OCI-LY7 (cell line): ENCODE measurements at regions not wholly inside any gene's neighbourhood (a gene's known extent, or its start where the extent isn't known, plus 50 kb on each side); places are given as distances from the start of the nearest gene placed in this dataset.
"Not testable (repeated sequence)": the region's sequence is repeated elsewhere in the genome, so short reads cannot be mapped to it uniquely, and the experiment has no call there.

Source experiments
- BruUV-seq: library from RNA; stranded (reverse); fragments of 400-500 nt; replicated peaks from 2 replicates; lab custom pipeline; 2021; lab: Mats Ljungman, UMichigan
- CTCF ChIA-PET: fragments of 300-600 bp; sonication (Branson Sonifier 250); formaldehyde crosslinking; loops from one replicate; lab custom pipeline; 2022; ENCODE audit warnings: antibody characterized with exemption; ENCODE audit not compliant: unreplicated experiment; lab: Charles Lee
- POLR2A ChIA-PET: fragments of 300-600 bp; sonication (Branson Sonifier 250); formaldehyde crosslinking; loops from one replicate; lab custom pipeline; 2022; ENCODE audit warnings: antibody characterized with exemption; lab: Charles Lee
- DNase-seq: peaks from one replicate; pipeline ENCODE4 v3.0.0-alpha.2; 2015; ENCODE audit warnings: low spot score
- H2AFZ ChIP-seq: fragments of 200-600 bp; sonication (generic), shearing (Covaris generic); 2 replicates; pipeline ENCODE4 v1.6.1; 2014; ENCODE audit warnings: mild to moderate bottlenecking, antibody characterized with exemption, low read length, moderate library complexity
- H3K27ac ChIP-seq: fragments of 200-600 bp; sonication (generic); 2 replicates; pipeline ENCODE4 v1.5.1; 2014; ENCODE audit warnings: mixed run types, low read depth, mild to moderate bottlenecking, moderate library complexity, low read length, inconsistent platforms; ENCODE audit not compliant: poor library complexity, severe bottlenecking
- H3K36me3 ChIP-seq: fragments of 200-600 bp; sonication (generic); 2 replicates; pipeline ENCODE4 v1.6.1; 2014; ENCODE audit warnings: mild to moderate bottlenecking, antibody characterized with exemption, low read length, moderate library complexity, mixed read lengths; ENCODE audit not compliant: insufficient read depth
- H3K4me1 ChIP-seq: fragments of 200-600 bp; sonication (generic); 2 replicates; pipeline ENCODE4 v1.5.1; 2014; ENCODE audit warnings: mild to moderate bottlenecking, low read length; ENCODE audit not compliant: insufficient read depth, poor library complexity, severe bottlenecking
- H3K4me2 ChIP-seq: fragments of 200-600 bp; sonication (generic); 2 replicates; pipeline ENCODE4 v1.6.1; 2014; ENCODE audit warnings: mild to moderate bottlenecking, low read length
- H3K4me3 ChIP-seq: fragments of 200-600 bp; sonication (generic); 2 replicates; pipeline ENCODE4 v1.5.1; 2014; ENCODE audit warnings: mild to moderate bottlenecking, low read depth, low read length; ENCODE audit not compliant: poor library complexity, severe bottlenecking
- H3K79me2 ChIP-seq: fragments of 200-600 bp; sonication (generic); 2 replicates; pipeline ENCODE4 v1.6.1; 2016; ENCODE audit warnings: low read depth, mild to moderate bottlenecking, low read length, moderate library complexity, mixed read lengths; ENCODE audit not compliant: insufficient read depth
- H3K9me2 ChIP-seq: fragments of 200-600 bp; sonication (generic); 2 replicates; pipeline ENCODE4 v1.6.1; 2016; ENCODE audit warnings: mild to moderate bottlenecking, low read length, mixed read lengths; ENCODE audit not compliant: insufficient read depth
- H3K9me3 ChIP-seq: fragments of 200-600 bp; sonication (generic); 2 replicates; pipeline ENCODE4 v1.6.1; 2014; ENCODE audit warnings: mild to moderate bottlenecking, mixed run types, low read length, mixed read lengths
- H4K20me1 ChIP-seq: fragments of 200-600 bp; sonication (generic); 2 replicates; pipeline ENCODE4 v1.6.1; 2014; ENCODE audit warnings: mild to moderate bottlenecking, antibody characterized with exemption, low read length, moderate library complexity, mixed read lengths; ENCODE audit not compliant: insufficient read depth
- CTCF ChIP-seq: fragments of 200-600 bp; sonication (generic); conservative IDR thresholded peaks from 2 replicates; pipeline ENCODE4 v1.5.1; 2014; ENCODE audit warnings: mild to moderate bottlenecking, antibody characterized with exemption, low read length, moderate library complexity, mixed read lengths
- EZH2phosphoT487 ChIP-seq: fragments of 200-600 bp; sonication (generic); IDR thresholded peaks from 2 replicates; pipeline ENCODE4 v1.6.1; 2018; ENCODE audit warnings: low read depth, borderline replicate concordance, mild to moderate bottlenecking, mixed run types, antibody characterized with exemption, low read length, moderate library complexity, mixed read lengths
- intact Hi-C: fragments of 100-400 bp; cut with micrococcal nuclease; formaldehyde crosslinking; loops from one replicate; pipeline ENCODE4 v1.10.0; 2022; ENCODE audit not compliant: unreplicated experiment

GRCh38 chr11:29446132-29446531, 570.7 kb downstream of the KCNA4 start:
- Histone ChIP-seq H3K4me2 (no peak overlapping the region), H3K4me1 (no peaks in the 10 kb centered on the region), H3K9me3 (no peaks in the 10 kb centered on the region), H3K27ac (no peak overlapping the region), H2AFZ (no peak overlapping the region), H4K20me1 (no peaks in the 10 kb centered on the region), H3K36me3 (no peaks in the 10 kb centered on the region), H3K79me2 (no peaks in the 10 kb centered on the region), H3K9me2 (no peaks in the 10 kb centered on the region), H3K4me3 (no peak overlapping the region)
- ChIA-PET CTCF (no interaction called here), POLR2A (no interaction called here)
- no TSS peak for BruUV-seq
- no peak for DNase-seq
- TF ChIP-seq EZH2phosphoT487 (no peak), CTCF (no peak)
- intact Hi-C loops = no loop called here

GRCh38 chr11:29445191-29445590, 571.6 kb downstream of the KCNA4 start:
- H3K4me3 ChIP-seq, intact Hi-C loops, H3K4me1 ChIP-seq, POLR2A ChIA-PET, H3K9me2 ChIP-seq, H3K4me2 ChIP-seq, H3K79me2 ChIP-seq, DNase-seq, H2AFZ ChIP-seq, BruUV-seq, H4K20me1 ChIP-seq, CTCF ChIA-PET, H3K9me3 ChIP-seq, H3K36me3 ChIP-seq, H3K27ac ChIP-seq: not testable (repeated sequence)

- no TSS peak for BruUV-seq
- DNase-seq = no peak
- no peaks in the 10 kb centered on the region for H3K4me1 ChIP-seq
- ChIA-PET POLR2A (no interaction called here), CTCF (no interaction called here)
- no peaks in the 10 kb centered on the region for H4K20me1 ChIP-seq
- no peaks in the 10 kb centered on the region for H3K9me2 ChIP-seq
- H3K27ac ChIP-seq = no peak overlapping the region
- TF ChIP-seq CTCF (no peak), EZH2phosphoT487 (no peak)
- H3K4me3 ChIP-seq = no peak overlapping the region
- no peaks in the 10 kb centered on the region for H3K36me3 ChIP-seq
- no peak overlapping the region for H2AFZ ChIP-seq
- H3K79me2 ChIP-seq = no peaks in the 10 kb centered on the region
- intact Hi-C loops = no loop called here
- no peaks in the 10 kb centered on the region for H3K9me3 ChIP-seq
- H3K4me2 ChIP-seq = no peak overlapping the region
Measured at GRCh38 chr11:29438815-29439214, 578.0 kb downstream of the KCNA4 start.
